NOMO-1 treated with DMSO at 0.1 percent for 48 hours (cell line): ENCODE measurements at regions not wholly inside any gene's neighbourhood (a gene's known extent, or its start where the extent isn't known, plus 50 kb on each side); places are given as distances from the start of the nearest gene placed in this dataset.
"Not testable (repeated sequence)": the region's sequence is repeated elsewhere in the genome, so short reads cannot be mapped to it uniquely, and the experiment has no call there.

Source experiments
- DNase-seq: peaks from one replicate; lab custom pipeline; 2025; ENCODE audit not compliant: unreplicated experiment; lab: John Stamatoyannopoulos, UW

DNA sequence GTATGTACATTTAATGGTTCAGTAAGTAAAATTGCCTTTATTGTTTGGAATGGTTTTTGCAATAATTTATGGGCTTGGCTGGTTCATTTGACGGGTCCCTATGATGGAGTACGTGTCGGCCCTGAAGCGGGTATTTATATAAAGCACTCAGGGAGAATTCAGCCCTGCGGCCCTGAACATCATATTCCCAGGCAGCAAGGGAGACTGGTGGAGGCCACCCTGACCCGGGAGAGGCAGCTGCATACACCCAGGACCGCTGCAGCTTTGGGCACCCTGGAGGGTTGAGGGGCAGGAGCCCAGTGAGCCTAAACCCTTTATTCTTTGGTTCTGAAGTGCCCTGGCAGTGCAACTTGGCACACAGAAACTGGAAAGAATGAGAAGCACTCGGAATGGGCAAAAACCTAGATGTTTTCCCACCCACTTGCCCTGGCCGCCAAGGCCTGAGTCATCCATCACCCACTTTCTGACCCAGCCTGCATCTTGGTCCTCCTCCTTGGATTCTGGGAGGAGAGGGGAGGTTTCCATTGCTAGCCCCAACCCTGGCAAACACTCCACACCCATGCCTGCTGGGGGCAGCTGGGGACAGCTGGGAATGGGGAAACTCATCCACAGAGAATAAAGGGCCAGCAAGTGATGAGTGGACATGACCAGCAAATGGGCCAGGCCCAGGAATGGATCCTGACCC lies 162.2 kb upstream of the TNRC6C start:
- DNase-seq = no peak

- no peak for DNase-seq
These were observed 160.5 kb upstream of the TNRC6C start for GRCh38 chr17:77798031-77798430.

DNA sequence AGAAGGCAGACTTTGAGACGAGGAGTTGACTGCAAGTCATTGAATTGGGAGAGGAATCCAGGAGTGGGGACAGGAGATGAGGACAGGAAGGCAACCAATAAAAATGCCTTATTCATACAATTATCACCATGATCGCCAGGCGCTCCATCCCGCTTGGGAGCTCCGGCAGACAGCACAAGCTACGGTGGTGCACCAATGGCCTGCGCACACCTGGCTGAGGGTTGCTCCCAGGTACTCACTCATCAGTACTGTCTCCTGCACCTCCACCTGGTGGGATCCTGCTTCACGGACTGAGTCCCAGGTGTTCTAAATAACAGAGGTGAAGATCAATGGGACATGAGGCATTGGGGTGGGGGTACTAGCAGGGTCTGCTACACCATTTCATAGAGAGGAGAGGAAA lies 160.0 kb upstream of the TNRC6C start:
- no peak for DNase-seq

GRCh38 chr17:77800816-77801215 lies 157.7 kb upstream of the TNRC6C start:
- no peak for DNase-seq

- no peak for DNase-seq
These were observed 156.8 kb upstream of the TNRC6C start for GRCh38 chr17:77801545-77802332.

DNA sequence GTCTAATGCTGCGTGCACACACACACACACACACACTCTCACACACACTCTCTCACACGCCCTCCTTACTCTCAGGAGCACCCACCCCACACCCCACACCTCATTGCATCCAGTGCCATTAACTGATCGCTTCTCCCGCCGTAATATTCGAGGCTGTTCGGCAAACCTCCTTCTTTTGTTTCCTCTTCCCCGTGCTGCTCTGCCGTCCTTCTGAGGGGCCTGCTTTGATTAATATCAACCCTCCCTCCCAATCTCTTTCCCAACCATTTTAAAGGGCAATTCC lies 156.2 kb upstream of the TNRC6C start:
- no peak for DNase-seq

- no peak for DNase-seq
These were observed 155.7 kb upstream of the TNRC6C start for GRCh38 chr17:77802811-77803220.

DNA sequence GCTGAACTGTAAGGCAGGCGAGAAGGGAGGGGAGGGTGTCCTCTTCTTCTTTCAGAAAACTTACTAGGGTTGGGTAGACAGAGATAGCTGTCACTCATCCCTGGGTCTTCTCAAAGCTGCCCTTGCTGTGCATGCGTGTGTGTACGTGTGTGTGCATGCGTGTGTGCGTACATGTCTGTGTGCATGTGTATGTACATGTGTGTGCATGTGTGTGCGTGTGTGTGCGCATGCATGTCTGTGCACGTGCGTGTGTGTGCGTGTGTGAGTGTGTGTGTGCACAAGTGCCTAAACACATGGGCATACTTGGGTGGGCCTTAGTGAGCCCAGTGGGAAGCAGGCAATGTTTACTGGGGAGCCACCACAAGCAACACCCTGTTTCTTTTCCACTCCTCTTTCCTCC lies 154.8 kb upstream of the TNRC6C start:
- no peak for DNase-seq

DNA sequence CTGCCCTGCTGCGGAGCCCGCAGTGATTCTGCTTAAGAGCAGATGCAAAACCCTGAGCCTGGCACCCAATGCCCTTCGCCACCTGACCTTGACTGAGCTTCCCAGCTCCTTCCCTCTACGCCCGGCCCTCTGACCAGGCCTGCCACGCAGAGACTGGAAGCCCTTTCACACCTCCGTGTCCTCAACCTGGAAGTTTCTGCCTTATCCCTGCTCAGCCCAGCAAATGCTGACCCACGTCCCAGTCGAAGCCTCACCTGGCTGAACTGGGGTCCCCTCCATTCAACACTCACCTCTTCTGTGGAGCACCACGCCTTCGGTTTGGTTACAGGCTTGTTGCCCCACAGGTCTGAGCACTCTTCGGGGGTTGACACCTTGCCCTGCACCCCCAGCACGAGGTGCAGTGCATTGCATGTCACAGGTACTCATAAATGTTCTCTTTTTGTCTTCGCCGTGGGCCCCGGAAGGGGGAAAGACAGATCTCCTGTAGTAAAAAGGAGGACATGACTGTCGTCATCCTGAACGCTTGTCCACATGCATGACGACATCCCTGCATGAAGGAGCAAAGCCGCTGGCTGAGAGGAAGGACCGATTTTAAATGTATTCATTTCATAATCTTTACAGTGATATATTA lies 153.6 kb upstream of the TNRC6C start:
- DNase-seq = no peak

- not testable (repeated sequence) for DNase-seq
These were observed 152.5 kb upstream of the TNRC6C start for GRCh38 chr17:77805970-77806369.

DNA sequence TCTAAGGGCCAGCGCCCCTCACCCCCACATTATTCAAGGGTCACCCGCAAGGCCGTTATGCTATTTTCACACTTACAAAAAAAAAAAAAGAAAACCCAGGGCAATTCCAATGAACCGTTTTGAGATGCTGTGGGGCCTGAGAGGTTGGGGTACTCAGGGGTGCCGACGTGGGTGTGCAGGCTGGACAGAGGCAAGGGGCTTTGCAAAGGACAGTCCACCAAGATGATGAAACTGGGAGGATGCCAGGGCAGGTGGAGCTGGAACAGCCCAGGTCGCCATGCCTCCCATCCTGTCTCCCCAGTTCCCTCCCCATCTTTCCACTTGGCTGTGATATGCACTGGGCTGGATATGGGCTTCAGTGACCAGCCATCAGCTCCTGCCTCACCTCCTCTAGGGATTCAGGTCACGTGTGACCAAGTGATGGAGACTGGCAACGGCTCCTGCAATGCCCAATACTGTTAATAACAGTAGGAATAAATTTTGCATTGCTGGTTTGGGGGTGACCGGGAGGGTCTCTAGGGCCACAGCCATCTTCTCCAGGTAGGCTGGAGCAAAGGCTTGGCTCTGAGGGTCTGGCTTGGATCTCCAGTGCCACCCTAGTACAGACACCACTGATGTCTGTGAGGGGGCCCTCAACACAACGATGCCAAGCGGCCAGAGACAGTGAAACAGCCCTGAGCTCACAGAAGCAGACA lies 151.3 kb upstream of the TNRC6C start:
- no peak for DNase-seq

DNA sequence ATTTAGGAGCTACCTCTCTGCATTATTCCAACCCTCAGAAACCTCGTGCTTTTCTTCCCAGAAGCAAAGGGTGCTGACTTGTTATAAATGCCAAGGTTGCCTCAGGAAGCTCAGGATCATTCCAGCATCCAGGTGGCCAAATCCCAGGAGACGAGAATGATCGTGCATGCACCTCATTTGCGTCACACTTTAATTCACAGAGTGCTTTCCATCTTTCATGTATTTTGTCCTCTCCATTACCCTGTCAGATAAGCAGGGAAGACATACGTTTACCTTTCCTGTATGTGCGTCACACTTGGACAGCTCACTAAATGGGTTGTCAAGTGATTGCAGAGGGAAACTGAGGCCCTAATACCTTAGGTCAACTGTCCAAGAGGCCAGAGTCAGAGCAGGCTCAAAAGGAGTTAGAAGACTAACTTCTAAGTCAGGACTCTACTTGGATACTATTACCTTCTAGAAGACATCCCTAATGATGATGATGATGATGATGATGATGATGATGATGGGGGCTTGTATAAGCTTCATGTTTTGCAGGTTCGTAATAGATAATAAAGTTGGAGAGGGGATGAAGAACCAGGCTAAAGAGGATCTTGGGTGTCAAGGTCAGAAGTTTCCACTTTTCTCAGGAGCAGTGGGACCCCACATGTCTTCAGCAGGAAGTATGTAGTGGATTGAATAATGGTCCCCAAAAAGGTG lies 150.6 kb upstream of the TNRC6C start:
- DNase-seq = no peak

GRCh38 chr17:77808686-77809425 lies 149.6 kb upstream of the TNRC6C start:
- no peak for DNase-seq

DNA sequence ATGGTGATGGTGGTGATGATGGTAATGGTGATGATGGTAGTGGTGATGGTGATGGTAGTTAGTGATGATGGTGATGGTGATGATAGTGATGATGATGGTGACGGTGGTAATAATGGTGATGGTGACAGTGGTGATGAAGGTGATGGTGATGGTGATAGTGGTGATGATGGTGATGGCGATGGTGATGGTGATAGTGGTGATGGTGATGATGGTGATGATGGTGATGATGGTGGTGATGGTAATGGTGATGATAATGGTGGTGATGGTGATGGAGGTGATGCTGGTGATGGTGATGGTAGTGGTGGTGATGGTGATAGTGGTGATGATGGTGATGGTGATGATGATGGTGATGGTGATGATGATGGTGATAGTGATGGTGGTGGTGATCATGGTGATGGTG lies 148.7 kb upstream of the TNRC6C start:
- no peak for DNase-seq

DNA sequence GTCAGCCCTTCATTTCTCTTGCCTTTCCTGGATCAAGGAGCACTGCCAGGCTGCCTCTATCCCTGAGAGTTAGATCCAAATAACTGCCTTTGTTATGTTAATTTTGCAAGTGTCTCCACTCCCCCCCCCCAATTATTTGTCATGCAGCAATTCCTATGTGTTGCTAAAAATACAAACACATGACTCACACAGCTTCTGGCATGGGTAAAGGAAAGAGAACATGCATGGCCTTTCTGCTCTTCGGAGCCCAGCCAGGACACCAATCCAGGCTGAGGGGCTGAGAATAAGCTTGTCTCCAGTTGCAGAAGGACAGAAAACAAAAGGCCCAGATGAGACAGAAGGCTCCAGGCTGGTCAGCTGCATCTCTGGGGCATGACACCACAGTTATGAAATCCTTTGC lies 148.0 kb upstream of the TNRC6C start:
- DNase-seq = no peak

DNA sequence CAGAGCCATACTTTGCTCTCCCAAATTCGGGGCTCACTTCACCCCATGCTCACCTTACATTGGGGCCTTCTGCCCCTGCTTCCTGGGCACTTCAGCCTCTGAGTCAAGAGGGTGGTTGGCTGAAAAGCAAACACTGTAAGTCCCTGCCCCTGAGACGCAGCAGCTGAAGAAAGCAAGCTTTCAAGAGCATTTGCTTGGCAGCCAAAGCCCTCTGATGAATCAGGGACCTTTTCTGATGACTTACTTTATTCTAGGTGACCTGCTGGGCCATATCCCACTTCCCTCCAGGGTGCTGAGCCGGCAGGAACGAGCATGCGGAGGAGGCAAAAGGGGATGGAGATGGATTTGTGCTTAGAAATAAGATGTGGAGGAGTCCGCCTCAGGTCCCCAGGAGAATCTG lies 147.0 kb upstream of the TNRC6C start:
- DNase-seq = no peak

DNA sequence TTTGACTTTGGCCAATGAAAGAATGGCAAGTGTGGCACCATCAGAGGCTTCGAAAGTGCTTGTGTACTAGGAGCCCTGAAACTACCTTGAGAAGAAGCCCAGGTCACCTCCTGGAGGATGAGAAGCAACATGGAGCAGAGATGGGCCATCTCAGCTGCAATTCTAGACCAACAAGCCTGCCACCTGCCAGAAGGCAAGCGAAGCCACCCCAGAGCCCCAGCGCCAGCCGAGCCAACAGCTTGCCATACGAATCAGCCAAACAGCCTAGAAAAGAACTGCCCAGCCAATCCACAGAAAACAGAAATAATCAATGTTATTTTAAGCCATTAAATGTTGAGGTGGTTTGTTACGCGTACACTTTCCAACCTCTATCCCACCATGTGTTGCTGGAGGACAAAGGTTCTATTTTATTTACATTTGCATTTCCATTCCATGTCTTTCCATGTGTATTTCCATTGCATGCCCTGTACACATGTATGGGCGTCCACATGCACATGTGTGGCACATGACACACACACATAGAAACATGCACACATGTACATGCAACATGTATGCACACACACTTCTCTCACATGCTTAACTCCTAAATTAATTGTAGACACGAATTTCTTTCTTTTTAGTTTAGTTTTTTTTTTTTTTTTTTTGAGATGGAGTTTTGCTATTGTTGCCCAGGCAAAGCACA lies 144.3 kb upstream of the TNRC6C start:
- no peak for DNase-seq

- no peak for DNase-seq
These were observed 143.2 kb upstream of the TNRC6C start for GRCh38 chr17:77815127-77815905.

GRCh38 chr17:77817953-77818352 lies 140.6 kb upstream of the TNRC6C start:
- no peak for DNase-seq
